ENCODE measurements at regions not wholly inside any gene's neighbourhood (a gene's known extent, or its start where the extent isn't known, plus 50 kb on each side); places are given as distances from the start of the nearest gene placed in this dataset.

DNA sequence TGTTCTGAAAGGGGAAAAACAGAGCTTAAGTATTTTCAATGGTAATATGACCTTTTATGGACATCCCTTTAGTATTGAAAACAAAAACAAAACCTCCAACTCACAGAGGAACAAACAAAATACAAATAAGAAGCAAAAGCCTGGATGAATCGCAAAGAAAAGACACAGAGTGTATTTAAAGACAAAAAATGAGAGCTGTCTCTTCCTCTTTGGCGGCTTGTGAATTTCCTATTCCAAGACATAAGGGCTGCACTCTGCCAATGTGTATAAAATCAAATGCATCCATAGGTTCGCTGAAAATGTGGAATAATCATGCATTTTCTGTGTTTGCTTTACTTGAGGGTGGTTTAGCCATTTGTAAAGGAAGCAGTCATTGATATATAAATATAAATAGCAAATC is 739.3 kb upstream of the ZNF608 start:
- Histone ChIP-seq H3K9me3 (ENCODE audit: control insufficient read depth, insufficient read depth, low read depth, low read length) (peaks cover 17% of the 10 kb centered on the region; the same call in 1 of the 2 replicates), H3K36me3 (ENCODE audit: control insufficient read depth, insufficient read depth, low read length) (no peaks in the 10 kb centered on the region; the same call in 1 of the 2 replicates), H3K27ac (ENCODE audit: low read length) (peak overlapping the region; percentile 100), H3K4me1 (ENCODE audit: control insufficient read depth, insufficient read depth, low read length) (peaks cover 39% of the 10 kb centered on the region), H3K27me3 (ENCODE audit: control insufficient read depth, insufficient read depth, low read length) (no peaks in the 10 kb centered on the region), H3K4me3 (ENCODE audit: low read depth in 2 of 2, low read length in 2 of 2) (no peak overlapping the region)
- in situ Hi-C loops (cut with HindIII; ENCODE audit: low pct_unique_long_range_greater_than_20kb, low sequenced_read_pairs), result no loop called here
- no peak for TF ChIP-seq CTCF (IDR thresholded peaks at IDR 0.05)
- no peak for TF ChIP-seq TCF7L2 (IDR thresholded peaks at IDR 0.05; ENCODE audit: low read depth, low read length)
- TF ChIP-seq, protein P1, sequence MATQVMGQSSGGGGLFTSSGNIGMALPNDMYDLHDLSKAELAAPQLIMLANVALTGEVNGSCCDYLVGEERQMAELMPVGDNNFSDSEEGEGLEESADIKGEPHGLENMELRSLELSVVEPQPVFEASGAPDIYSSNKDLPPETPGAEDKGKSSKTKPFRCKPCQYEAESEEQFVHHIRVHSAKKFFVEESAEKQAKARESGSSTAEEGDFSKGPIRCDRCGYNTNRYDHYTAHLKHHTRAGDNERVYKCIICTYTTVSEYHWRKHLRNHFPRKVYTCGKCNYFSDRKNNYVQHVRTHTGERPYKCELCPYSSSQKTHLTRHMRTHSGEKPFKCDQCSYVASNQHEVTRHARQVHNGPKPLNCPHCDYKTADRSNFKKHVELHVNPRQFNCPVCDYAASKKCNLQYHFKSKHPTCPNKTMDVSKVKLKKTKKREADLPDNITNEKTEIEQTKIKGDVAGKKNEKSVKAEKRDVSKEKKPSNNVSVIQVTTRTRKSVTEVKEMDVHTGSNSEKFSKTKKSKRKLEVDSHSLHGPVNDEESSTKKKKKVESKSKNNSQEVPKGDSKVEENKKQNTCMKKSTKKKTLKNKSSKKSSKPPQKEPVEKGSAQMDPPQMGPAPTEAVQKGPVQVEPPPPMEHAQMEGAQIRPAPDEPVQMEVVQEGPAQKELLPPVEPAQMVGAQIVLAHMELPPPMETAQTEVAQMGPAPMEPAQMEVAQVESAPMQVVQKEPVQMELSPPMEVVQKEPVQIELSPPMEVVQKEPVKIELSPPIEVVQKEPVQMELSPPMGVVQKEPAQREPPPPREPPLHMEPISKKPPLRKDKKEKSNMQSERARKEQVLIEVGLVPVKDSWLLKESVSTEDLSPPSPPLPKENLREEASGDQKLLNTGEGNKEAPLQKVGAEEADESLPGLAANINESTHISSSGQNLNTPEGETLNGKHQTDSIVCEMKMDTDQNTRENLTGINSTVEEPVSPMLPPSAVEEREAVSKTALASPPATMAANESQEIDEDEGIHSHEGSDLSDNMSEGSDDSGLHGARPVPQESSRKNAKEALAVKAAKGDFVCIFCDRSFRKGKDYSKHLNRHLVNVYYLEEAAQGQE (IDR thresholded peaks at IDR 0.05; ENCODE audit: insufficient read depth in 1 of 2, low read depth in 2 of 2, low read length in 1 of 2), result no peak
- TF ChIP-seq POLR2AphosphoS5 (IDR thresholded peaks at IDR 0.05; ENCODE audit: low read depth, low read length), result no peak
- TF ChIP-seq SIN3A (IDR thresholded peaks at IDR 0.05; ENCODE audit: borderline replicate concordance, insufficient read depth, low read depth, low read length), result no peak
- BruUV-seq (replicated peaks), result no TSS peak
- DNase-seq (ENCODE audit: low read depth, low spot score) (no peak), ATAC-seq (no peak)
- ChIA-PET CTCF (interaction anchor here (0.5 kb wide), 1 partner anchor 750 kb away, joined by 4 read pairs; no protein-coding TSS in a partner anchor), POLR2A (interaction anchor here (0.5 to 0.8 kb wide), 2 partner anchors 55 to 90 kb away, joined by 3 read pairs; no protein-coding TSS in a partner anchor)
- intact Hi-C loops (cut with micrococcal nuclease; ENCODE audit: unreplicated experiment), result loop anchor here (1.0 to 10.0 kb wide), 4 partner anchors 75 to 741 kb away; partner anchors contain the start of gene ZNF608

DNA sequence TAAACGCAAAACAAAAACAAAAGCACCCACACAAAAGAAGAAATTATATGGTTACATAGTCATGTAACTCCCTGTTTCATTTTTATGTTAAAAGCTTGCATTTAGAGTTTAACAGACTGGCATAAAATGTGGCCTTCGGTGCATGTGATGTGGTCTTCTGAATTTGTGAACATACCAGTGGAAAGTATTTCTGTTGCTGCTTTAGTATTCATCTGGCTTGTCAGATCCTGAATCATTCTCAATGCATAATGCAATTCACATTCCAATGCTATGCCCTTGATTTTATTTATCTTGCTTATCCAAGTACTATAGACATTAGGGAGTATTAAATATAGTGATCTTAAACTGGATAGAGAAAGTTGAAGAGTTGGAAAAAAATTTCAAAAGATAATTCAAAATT is 740.2 kb upstream of the ZNF608 start:
- in situ Hi-C loops (cut with HindIII; ENCODE audit: low pct_unique_long_range_greater_than_20kb, low sequenced_read_pairs), result no loop called here
- Histone ChIP-seq H3K4me3 (ENCODE audit: low read depth in 2 of 2, low read length in 2 of 2) (no peak overlapping the region), H3K9me3 (ENCODE audit: control insufficient read depth, insufficient read depth, low read depth, low read length) (peaks cover 8% of the 10 kb centered on the region; the same call in 1 of the 2 replicates), H3K27me3 (ENCODE audit: control insufficient read depth, insufficient read depth, low read length) (no peaks in the 10 kb centered on the region), H3K36me3 (ENCODE audit: control insufficient read depth, insufficient read depth, low read length) (no peaks in the 10 kb centered on the region; the same call in 1 of the 2 replicates), H3K27ac (ENCODE audit: low read length) (peak overlapping the region; percentile 100), H3K4me1 (ENCODE audit: control insufficient read depth, insufficient read depth, low read length) (peaks cover 39% of the 10 kb centered on the region)
- ChIA-PET POLR2A (no interaction called here), CTCF (no interaction called here)
- TF ChIP-seq, protein P1 (IDR thresholded peaks at IDR 0.05; ENCODE audit: insufficient read depth in 1 of 2, low read depth in 2 of 2, low read length in 1 of 2), result no peak
- TF ChIP-seq SIN3A (IDR thresholded peaks at IDR 0.05; ENCODE audit: borderline replicate concordance, insufficient read depth, low read depth, low read length), result no peak
- intact Hi-C loops (cut with micrococcal nuclease; ENCODE audit: unreplicated experiment), result loop anchor here (10.0 kb wide), 2 partner anchors 348 to 742 kb away; partner anchors contain the start of gene ZNF608
- no TSS peak for BruUV-seq (replicated peaks)
- ATAC-seq, result no peak
- no peak for DNase-seq (ENCODE audit: low read depth, low spot score)
